ENCODE measurements at regions not wholly inside any gene's neighbourhood (a gene's known extent, or its start where the extent isn't known, plus 50 kb on each side); places are given as distances from the start of the nearest gene placed in this dataset.

- TF ChIP-seq CTCF (conservative IDR thresholded peaks at IDR 0.05): no peak
- TF ChIP-seq ZFX (IDR thresholded peaks at IDR 0.05): no peak
These were observed 99.1 kb upstream of the ANO1 start for GRCh38 chr11:69978841-69979614.

Data from C4-2B (cell line).